ENCODE measurements at regions not wholly inside any gene's neighbourhood (a gene's known extent, or its start where the extent isn't known, plus 50 kb on each side); places are given as distances from the start of the nearest gene placed in this dataset.

DNA sequence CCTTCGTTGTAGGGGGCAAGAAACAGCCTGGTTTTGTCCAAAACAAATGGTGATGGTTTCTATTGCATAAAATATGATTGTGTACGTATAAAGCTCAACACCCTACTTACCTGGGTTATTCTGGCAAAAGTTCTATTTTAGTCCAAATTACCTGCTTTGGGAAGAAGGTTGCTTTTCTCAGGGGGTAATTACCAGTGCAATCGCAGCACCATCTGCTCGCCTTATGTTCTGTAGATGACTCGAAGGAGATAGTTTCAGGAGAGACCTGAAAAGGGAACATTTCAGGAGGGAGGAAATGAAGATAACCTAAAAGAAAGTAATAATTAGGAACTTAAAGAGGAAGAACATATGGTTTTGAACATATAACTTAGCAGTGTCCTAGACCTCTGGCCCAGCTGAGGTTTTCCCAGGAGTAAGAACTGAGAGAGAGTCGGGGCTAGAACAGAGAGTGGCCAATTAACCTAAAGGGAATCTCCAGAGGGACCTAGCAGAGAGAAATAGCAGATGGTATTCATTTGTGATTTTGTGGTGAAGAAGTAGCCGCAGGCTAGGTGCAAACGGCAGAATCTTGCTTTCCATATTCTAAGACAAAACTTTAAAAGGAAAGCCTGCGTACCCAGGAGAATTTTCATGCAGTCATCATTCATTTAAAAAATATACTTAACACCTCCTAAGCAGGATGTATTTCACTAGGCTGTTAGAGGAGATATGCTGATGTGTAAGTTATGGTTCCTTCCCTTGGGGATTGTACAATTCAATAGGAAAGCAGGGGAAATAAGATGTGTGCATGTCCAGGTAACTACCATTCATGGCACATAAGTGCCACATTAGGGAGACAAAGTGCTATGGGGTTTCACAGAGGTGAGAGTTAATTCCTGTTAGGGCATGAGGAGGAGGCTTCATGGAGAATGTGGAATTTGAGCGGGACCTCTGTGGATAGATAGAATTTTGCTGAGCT, 113.0 kb upstream of the SLC10A2 start:
- no peak for TF ChIP-seq POLR2A (IDR thresholded peaks at IDR 0.05)
- TF ChIP-seq, protein P1, sequence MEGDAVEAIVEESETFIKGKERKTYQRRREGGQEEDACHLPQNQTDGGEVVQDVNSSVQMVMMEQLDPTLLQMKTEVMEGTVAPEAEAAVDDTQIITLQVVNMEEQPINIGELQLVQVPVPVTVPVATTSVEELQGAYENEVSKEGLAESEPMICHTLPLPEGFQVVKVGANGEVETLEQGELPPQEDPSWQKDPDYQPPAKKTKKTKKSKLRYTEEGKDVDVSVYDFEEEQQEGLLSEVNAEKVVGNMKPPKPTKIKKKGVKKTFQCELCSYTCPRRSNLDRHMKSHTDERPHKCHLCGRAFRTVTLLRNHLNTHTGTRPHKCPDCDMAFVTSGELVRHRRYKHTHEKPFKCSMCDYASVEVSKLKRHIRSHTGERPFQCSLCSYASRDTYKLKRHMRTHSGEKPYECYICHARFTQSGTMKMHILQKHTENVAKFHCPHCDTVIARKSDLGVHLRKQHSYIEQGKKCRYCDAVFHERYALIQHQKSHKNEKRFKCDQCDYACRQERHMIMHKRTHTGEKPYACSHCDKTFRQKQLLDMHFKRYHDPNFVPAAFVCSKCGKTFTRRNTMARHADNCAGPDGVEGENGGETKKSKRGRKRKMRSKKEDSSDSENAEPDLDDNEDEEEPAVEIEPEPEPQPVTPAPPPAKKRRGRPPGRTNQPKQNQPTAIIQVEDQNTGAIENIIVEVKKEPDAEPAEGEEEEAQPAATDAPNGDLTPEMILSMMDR (IDR thresholded peaks at IDR 0.05): no peak

DNA sequence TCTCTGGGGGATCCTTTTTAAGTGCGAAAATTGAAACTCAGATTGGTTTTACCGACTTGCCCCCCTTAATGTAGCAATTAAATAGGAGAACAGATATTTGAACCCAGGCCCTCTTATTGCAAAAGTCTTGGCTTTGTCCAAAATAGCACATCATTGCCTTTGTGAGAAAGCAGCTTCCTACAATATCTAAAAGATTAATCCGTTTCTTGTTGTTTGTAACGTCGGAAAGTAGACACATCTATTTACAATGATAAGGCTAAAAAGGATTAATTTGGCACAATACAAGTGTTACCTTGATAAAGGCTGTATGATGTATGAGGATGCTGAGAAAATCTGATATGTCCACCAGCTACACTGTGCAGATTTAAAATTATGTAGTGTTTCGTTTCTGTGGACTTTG, 108.7 kb upstream of the SLC10A2 start:
- intact Hi-C loops (cut with DNase I; ENCODE audit: low total_unique reads): no loop called here
- no peak for DNase-seq (ENCODE audit: low spot score in 2 of 2)
- 89 to 95% methylated on average over 6 of the region's 6 CpGs for WGBS, 2 donors
- TF ChIP-seq, protein P1 (IDR thresholded peaks at IDR 0.05): no peak
- no peak for TF ChIP-seq POLR2A (IDR thresholded peaks at IDR 0.05)
- H3K4me3 ChIP-seq (ENCODE audit: low read depth, poor library complexity, severe bottlenecking): no peak overlapping the region

More for the DNA sequence above, 113.0 kb upstream of the SLC10A2 start:
- WGBS, 2 donors: 69 to 71% methylated on average over 10 of the region's 10 CpGs
- H3K4me3 ChIP-seq (ENCODE audit: low read depth, poor library complexity, severe bottlenecking): no peak overlapping the region
- DNase-seq (ENCODE audit: low spot score in 2 of 2): no peak
- intact Hi-C loops (cut with DNase I; ENCODE audit: low total_unique reads): no loop called here

DNA sequence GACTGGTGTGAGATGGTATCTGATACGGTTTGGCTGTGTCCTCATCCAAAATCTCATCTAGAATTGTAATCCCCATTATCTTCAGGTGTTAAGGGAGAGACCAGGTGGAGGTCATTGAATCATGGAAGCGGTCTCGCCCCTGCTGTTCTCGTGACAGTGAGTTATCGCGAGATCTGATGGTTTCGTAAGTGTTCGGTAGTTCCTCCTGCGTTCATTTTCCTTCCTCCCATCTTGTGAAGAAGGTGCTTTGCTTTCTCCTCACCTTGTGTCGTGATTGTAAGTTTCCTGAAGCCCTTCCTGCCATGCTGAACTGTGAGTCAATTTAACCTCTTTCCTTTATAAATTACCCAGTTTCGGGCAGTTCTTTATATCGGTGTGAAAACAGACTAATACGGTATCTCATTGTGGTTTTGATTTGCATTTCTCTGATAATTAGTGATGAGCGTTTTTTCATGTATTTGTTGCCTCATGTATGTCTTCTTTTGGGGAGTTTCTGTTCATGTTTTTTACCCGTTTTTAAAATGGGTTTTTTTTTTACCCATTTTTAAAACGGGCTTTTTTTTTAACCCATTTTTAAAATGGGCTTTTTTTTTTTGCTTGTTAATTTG, 102.8 kb upstream of the SLC10A2 start:
- no peak overlapping the region for H3K4me3 ChIP-seq (ENCODE audit: low read depth, poor library complexity, severe bottlenecking)
- DNase-seq (ENCODE audit: low spot score in 2 of 2): no peak
- TF ChIP-seq POLR2A (IDR thresholded peaks at IDR 0.05): no peak
- TF ChIP-seq, protein P1 (IDR thresholded peaks at IDR 0.05): no peak
- intact Hi-C loops (cut with DNase I; ENCODE audit: low total_unique reads): no loop called here
- WGBS, 2 donors: 92 to 93% methylated on average over 16 of the region's 16 CpGs

DNA sequence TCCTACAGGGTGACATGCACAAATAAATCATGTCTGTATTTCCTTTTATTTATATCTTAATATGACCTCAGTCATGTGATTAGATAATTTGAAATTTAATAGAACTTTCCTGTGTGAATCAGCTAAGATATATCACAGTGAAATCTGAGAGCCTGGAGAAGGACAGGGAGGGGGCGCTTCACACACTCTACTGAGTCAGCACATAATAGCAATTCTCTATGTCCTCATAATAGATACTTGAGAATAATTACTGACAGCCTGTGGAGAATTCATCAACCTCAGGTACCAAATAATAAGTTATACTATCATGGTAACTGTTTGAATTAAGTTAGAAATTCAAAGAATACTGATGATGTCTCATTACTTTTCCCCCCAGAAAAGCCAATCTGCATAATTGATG, 98.0 kb upstream of the SLC10A2 start:
- no peak overlapping the region for H3K4me3 ChIP-seq (ENCODE audit: low read depth, poor library complexity, severe bottlenecking)
- TF ChIP-seq, protein P1 (IDR thresholded peaks at IDR 0.05): no peak
- TF ChIP-seq POLR2A (IDR thresholded peaks at IDR 0.05): no peak
- intact Hi-C loops (cut with DNase I; ENCODE audit: low total_unique reads): no loop called here
- WGBS, 2 donors: 81 to 92% methylated on average over 1 of the region's 1 CpG
- no peak for DNase-seq (ENCODE audit: low spot score in 2 of 2)

DNA sequence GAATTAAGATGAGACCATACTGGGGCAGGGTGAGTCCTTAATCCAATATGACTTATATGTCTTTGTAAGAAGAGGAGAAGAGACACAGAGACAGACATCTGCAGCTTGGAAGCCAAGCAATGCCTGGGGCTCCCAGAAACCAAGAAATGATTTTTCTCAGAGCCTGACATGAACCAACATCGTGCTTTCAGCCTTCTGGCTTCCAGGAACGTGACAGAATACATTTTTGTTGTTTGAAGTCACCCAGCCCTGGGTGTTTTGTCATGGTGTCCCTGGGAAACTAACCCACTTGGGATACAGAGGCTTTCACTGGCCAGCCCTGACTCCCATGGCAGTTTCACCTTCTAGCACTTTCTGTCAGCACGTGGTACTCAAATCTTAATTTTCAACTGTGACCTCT, 95.3 kb upstream of the SLC10A2 start:
- TF ChIP-seq, protein P1 (IDR thresholded peaks at IDR 0.05): no peak
- TF ChIP-seq POLR2A (IDR thresholded peaks at IDR 0.05): no peak
- H3K4me3 ChIP-seq (ENCODE audit: low read depth, poor library complexity, severe bottlenecking): no peak overlapping the region
- 19 to 28% methylated on average over 3 of the region's 3 CpGs for WGBS, 2 donors
- no peak for DNase-seq (ENCODE audit: low spot score in 2 of 2)
- intact Hi-C loops (cut with DNase I; ENCODE audit: low total_unique reads): no loop called here

Data from lower leg skin (tissue), 4 donors.